SK-N-SH treated with all-trans-retinoic acid at 6 μM for 48 hours (cell line): ENCODE measurements at regions not wholly inside any gene's neighbourhood (a gene's known extent, or its start where the extent isn't known, plus 50 kb on each side); places are given as distances from the start of the nearest gene placed in this dataset.

Experiments
- ATAC-seq: fragments of 200-7000 bp; cut with Tn5 transposase; 3 replicates; pipeline ENCODE4 v1.9.1; 2020; ENCODE audit warnings: mild to moderate bottlenecking, moderate library complexity
- ARNTL ChIP-seq: fragments of 450-650 bp; formaldehyde crosslinking; IDR thresholded peaks from 2 replicates; pipeline ENCODE4 v1.5.0; 2020; ENCODE audit warnings: low read depth, mild to moderate bottlenecking, moderate library complexity, borderline replicate concordance
- BACH2 ChIP-seq: fragments of 250-450 bp; sonication (Bioruptor Pico); IDR thresholded peaks from 2 replicates; pipeline ENCODE4 v1.9.0; 2021; ENCODE audit warnings: mild to moderate bottlenecking, borderline replicate concordance
- CSDC2 ChIP-seq: fragments of 250-450 bp; sonication (Bioruptor Pico); IDR thresholded peaks from 2 replicates; pipeline ENCODE4 v1.5.0; 2020; ENCODE audit warnings: mild to moderate bottlenecking, moderate library complexity
- ESRRG ChIP-seq: fragments of 250-450 bp; sonication (Bioruptor Pico); IDR thresholded peaks from 2 replicates; pipeline ENCODE4 v1.6.1; 2021; ENCODE audit warnings: mild to moderate bottlenecking
- GLIS3 ChIP-seq: fragments of 250-450 bp; sonication (Bioruptor Pico); IDR thresholded peaks from 2 replicates; pipeline ENCODE4 v1.5.0; 2020; ENCODE audit warnings: mild to moderate bottlenecking, moderate library complexity
- ISL1 ChIP-seq: fragments of 250-450 bp; sonication (Bioruptor Pico); IDR thresholded peaks from 2 replicates; pipeline ENCODE4 v2.1.2; 2022; ENCODE audit warnings: mild to moderate bottlenecking, moderate library complexity
- OSR1 ChIP-seq: fragments of 250-450 bp; sonication (Bioruptor Pico); IDR thresholded peaks from 2 replicates; pipeline ENCODE4 v1.8.0; 2022; ENCODE audit warnings: moderate library complexity, mild to moderate bottlenecking, inconsistent platforms
- PATZ1 ChIP-seq: fragments of 250-450 bp; sonication (Bioruptor Pico); IDR thresholded peaks from 2 replicates; pipeline ENCODE4 v1.8.0; 2020; ENCODE audit warnings: mild to moderate bottlenecking, moderate library complexity, borderline replicate concordance
- PPARA ChIP-seq: fragments of 250-450 bp; sonication (Bioruptor Pico); IDR thresholded peaks from 2 replicates; pipeline ENCODE4 v1.5.0; 2020; ENCODE audit warnings: mild to moderate bottlenecking, borderline replicate concordance
- RARB ChIP-seq: fragments of 250-450 bp; sonication (Bioruptor Pico); IDR thresholded peaks from 2 replicates; pipeline ENCODE4 v1.8.0; 2021; ENCODE audit warnings: mild to moderate bottlenecking, moderate library complexity
- SNAI2 ChIP-seq: fragments of 250-450 bp; sonication (Bioruptor Pico); IDR thresholded peaks from 2 replicates; pipeline ENCODE4 v1.5.0; 2020; ENCODE audit warnings: mild to moderate bottlenecking, moderate library complexity
- TCF4 ChIP-seq: fragments of 250-450 bp; sonication (Bioruptor Pico); IDR thresholded peaks from 2 replicates; pipeline ENCODE4 v1.8.0; 2021; ENCODE audit warnings: mild to moderate bottlenecking, moderate library complexity, borderline replicate concordance
- TOX ChIP-seq: fragments of 250-450 bp; sonication (Bioruptor Pico); IDR thresholded peaks from 2 replicates; pipeline ENCODE4 v1.8.0; 2021; ENCODE audit warnings: mild to moderate bottlenecking, moderate library complexity, borderline replicate concordance
- TSHZ2 ChIP-seq: fragments of 250-450 bp; sonication (Bioruptor Pico); IDR thresholded peaks from 2 replicates; pipeline ENCODE4 v1.5.0; 2020; ENCODE audit warnings: mild to moderate bottlenecking, moderate library complexity
- ZC3H10 ChIP-seq: fragments of 250-450 bp; sonication (Bioruptor Pico); IDR thresholded peaks from 2 replicates; pipeline ENCODE4 v1.5.1; 2021; ENCODE audit warnings: mild to moderate bottlenecking, moderate library complexity
- ZFP3 ChIP-seq: fragments of 250-450 bp; sonication (Bioruptor Pico); IDR thresholded peaks from 2 replicates; pipeline ENCODE4 v1.5.0; 2020; ENCODE audit warnings: mild to moderate bottlenecking, moderate library complexity
- ZFP30 ChIP-seq: fragments of 450-650 bp; formaldehyde crosslinking; IDR thresholded peaks from 2 replicates; pipeline ENCODE4 v1.5.0; 2022; ENCODE audit warnings: mild to moderate bottlenecking, moderate library complexity
- ZNF565 ChIP-seq: fragments of 450-650 bp; formaldehyde crosslinking; conservative IDR thresholded peaks from 2 replicates; pipeline ENCODE4 v1.5.0; 2020; ENCODE audit warnings: low read depth, mild to moderate bottlenecking, moderate library complexity
- ZNF70 ChIP-seq: fragments of 450-650 bp; formaldehyde crosslinking; IDR thresholded peaks from 2 replicates; pipeline ENCODE4 v1.5.0; 2020; ENCODE audit warnings: mild to moderate bottlenecking, moderate library complexity
- ZNF8 ChIP-seq: fragments of 450-650 bp; formaldehyde crosslinking; IDR thresholded peaks from 2 replicates; pipeline ENCODE4 v1.5.0; 2020; ENCODE audit warnings: mild to moderate bottlenecking, moderate library complexity
- TF ChIP-seq, protein P1 (sequence below): fragments of 250-450 bp; sonication (Bioruptor Pico); IDR thresholded peaks from 2 replicates; pipeline ENCODE4 v1.5.1; 2021; ENCODE audit warnings: mild to moderate bottlenecking, moderate library complexity
- TF ChIP-seq, protein P2 (sequence below): fragments of 250-450 bp; sonication (Bioruptor Pico); IDR thresholded peaks from 2 replicates; pipeline ENCODE4 v1.8.0; 2021; ENCODE audit warnings: low read depth, mild to moderate bottlenecking, moderate library complexity, borderline replicate concordance

- TF ChIP-seq, protein P1, sequence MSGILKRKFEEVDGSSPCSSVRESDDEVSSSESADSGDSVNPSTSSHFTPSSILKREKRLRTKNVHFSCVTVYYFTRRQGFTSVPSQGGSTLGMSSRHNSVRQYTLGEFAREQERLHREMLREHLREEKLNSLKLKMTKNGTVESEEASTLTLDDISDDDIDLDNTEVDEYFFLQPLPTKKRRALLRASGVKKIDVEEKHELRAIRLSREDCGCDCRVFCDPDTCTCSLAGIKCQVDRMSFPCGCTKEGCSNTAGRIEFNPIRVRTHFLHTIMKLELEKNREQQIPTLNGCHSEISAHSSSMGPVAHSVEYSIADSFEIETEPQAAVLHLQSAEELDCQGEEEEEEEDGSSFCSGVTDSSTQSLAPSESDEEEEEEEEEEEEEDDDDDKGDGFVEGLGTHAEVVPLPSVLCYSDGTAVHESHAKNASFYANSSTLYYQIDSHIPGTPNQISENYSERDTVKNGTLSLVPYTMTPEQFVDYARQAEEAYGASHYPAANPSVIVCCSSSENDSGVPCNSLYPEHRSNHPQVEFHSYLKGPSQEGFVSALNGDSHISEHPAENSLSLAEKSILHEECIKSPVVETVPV, result no peak
- TF ChIP-seq RARB (CRISPR knock-in tag) (no peak), ISL1 (CRISPR knock-in tag) (no peak), TOX (no peak), ZNF70 (no peak), ZFP30 (CRISPR knock-in tag) (no peak), ZNF8 (no peak), TCF4 (CRISPR knock-in tag) (no peak), CSDC2 (CRISPR knock-in tag) (no peak), BACH2 (CRISPR knock-in tag) (no peak), ZFP3 (CRISPR knock-in tag) (no peak), TSHZ2 (CRISPR knock-in tag) (no peak)
- TF ChIP-seq, protein P2, sequence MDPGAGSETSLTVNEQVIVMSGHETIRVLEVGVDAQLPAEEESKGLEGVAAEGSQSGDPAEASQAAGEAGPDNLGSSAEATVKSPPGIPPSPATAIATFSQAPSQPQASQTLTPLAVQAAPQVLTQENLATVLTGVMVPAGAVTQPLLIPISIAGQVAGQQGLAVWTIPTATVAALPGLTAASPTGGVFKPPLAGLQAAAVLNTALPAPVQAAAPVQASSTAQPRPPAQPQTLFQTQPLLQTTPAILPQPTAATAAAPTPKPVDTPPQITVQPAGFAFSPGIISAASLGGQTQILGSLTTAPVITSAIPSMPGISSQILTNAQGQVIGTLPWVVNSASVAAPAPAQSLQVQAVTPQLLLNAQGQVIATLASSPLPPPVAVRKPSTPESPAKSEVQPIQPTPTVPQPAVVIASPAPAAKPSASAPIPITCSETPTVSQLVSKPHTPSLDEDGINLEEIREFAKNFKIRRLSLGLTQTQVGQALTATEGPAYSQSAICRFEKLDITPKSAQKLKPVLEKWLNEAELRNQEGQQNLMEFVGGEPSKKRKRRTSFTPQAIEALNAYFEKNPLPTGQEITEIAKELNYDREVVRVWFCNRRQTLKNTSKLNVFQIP (CRISPR knock-in tag), result no peak
Measured at GRCh38 chr3:25096536-25096935, 331.5 kb upstream of the RARB start (continued).

DNA sequence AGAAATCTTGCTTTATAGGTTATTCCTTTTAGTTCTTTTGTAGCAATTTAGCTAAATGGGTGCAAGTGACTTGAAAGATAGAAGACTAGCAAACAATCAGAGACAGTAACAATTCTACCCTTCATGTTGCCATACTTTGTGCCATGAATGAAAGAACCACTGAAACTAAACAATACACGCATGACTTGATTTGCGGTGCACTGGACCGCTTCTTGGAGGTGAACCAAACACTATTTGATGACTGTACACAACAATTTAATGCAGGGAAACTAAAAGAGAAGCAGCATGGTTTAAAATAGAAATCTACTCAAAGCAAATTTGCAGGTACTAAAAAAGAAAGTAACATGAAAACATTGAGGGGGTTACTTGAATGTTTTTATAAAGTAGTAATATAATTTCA is 331.0 kb upstream of the RARB start:
- no peak for ATAC-seq
- TF ChIP-seq TOX (no peak), PATZ1 (CRISPR knock-in tag) (no peak), ESRRG (CRISPR knock-in tag) (no peak), ZC3H10 (CRISPR knock-in tag) (no peak), ZNF70 (no peak), ZNF565 (CRISPR knock-in tag) (no peak), GLIS3 (CRISPR knock-in tag) (no peak), CSDC2 (CRISPR knock-in tag) (no peak), SNAI2 (no peak), RARB (CRISPR knock-in tag) (no peak)
- TF ChIP-seq, protein P2 (CRISPR knock-in tag), result no peak

DNA sequence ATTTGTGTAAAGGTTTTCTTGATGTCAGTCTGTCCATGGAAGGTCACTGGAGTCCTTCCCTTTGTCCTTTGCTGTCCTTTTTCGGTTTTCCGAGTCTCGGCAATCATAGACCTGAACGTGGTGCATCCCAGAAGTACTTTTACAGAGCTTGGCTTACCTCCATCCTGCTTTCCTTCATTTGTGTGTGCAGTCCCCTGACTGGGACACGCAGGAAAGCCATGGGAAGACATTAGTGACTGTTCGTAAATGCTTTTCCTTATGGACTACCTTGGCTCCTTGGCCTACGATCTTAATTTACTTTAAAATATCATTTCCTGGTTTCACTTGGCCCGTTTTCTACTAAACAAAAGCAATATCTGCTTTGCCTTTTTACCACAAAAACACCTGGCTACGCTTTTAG is 328.4 kb upstream of the RARB start:
- ATAC-seq, result no peak
- TF ChIP-seq TCF4 (CRISPR knock-in tag) (no peak), ZC3H10 (CRISPR knock-in tag) (no peak), ARNTL (no peak), TSHZ2 (CRISPR knock-in tag) (no peak), ZNF8 (no peak), CSDC2 (CRISPR knock-in tag) (no peak), GLIS3 (CRISPR knock-in tag) (no peak), TOX (no peak), ZFP3 (CRISPR knock-in tag) (no peak), RARB (CRISPR knock-in tag) (no peak), ESRRG (CRISPR knock-in tag) (no peak), ZNF565 (CRISPR knock-in tag) (no peak), ZFP30 (CRISPR knock-in tag) (no peak), ISL1 (CRISPR knock-in tag) (no peak), OSR1 (CRISPR knock-in tag) (no peak), ZNF70 (no peak), PPARA (CRISPR knock-in tag) (no peak), SNAI2 (no peak)
- TF ChIP-seq, protein P1, result no peak
